ENCODE measurements at regions not wholly inside any gene's neighbourhood (a gene's known extent, or its start where the extent isn't known, plus 50 kb on each side); places are given as distances from the start of the nearest gene placed in this dataset.

DNA sequence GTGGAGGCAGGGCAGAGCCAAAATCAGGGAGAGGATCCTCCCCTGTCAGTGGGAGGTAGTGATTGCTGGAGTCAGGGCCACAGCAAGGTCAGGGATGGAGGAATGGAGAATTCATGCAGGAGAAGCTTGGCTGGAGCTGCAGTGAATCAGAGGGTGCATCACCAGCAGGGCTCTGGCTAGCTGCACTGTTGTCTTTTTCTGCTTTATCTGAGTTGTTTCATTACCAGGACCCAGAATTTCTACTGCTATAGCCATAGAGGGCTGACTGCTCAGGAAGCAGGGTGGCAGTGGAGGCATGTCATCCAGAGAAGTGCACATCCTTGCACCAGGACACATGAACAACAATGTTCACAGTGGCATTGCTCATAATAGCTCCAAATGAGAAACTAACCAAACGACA is 113.5 kb upstream of the GALNT15 start:
- DNase-seq = peak; percentile 86
- intact Hi-C loops (cut with DNase I) = no loop called here
- Histone ChIP-seq H3K4me1 (peaks cover 0 to 35% (median 29%) of the 10 kb centered on the region in 4 donors), H3K27ac (peak overlapping the region; percentile 70 to 84 (median 72)), H3K27me3 (no peaks in the 10 kb centered on the region), H3K9me3 (no peaks in the 10 kb centered on the region), H3K4me3 (no peak overlapping the region), H3K36me3 (no peaks in the 10 kb centered on the region)
- TF ChIP-seq, protein P1, sequence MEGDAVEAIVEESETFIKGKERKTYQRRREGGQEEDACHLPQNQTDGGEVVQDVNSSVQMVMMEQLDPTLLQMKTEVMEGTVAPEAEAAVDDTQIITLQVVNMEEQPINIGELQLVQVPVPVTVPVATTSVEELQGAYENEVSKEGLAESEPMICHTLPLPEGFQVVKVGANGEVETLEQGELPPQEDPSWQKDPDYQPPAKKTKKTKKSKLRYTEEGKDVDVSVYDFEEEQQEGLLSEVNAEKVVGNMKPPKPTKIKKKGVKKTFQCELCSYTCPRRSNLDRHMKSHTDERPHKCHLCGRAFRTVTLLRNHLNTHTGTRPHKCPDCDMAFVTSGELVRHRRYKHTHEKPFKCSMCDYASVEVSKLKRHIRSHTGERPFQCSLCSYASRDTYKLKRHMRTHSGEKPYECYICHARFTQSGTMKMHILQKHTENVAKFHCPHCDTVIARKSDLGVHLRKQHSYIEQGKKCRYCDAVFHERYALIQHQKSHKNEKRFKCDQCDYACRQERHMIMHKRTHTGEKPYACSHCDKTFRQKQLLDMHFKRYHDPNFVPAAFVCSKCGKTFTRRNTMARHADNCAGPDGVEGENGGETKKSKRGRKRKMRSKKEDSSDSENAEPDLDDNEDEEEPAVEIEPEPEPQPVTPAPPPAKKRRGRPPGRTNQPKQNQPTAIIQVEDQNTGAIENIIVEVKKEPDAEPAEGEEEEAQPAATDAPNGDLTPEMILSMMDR (IDR thresholded peaks at IDR 0.05) = no peak
- peak in 1 of 4 donors; percentile 11 for TF ChIP-seq POLR2AphosphoS5 (IDR thresholded peaks at IDR 0.05)
- no peak for TF ChIP-seq EP300 (IDR thresholded peaks at IDR 0.05)
- no peak for TF ChIP-seq POLR2A (IDR thresholded peaks at IDR 0.05)
- 53 to 69% methylated on average over 1 of the region's 1 CpG for WGBS, 2 donors

- Histone ChIP-seq H3K27ac (peak overlapping the region; percentile 70 to 84 (median 72)), H3K9me3 (no peaks in the 10 kb centered on the region), H3K4me1 (peaks cover 0 to 35% (median 29%) of the 10 kb centered on the region in 4 donors), H3K36me3 (no peaks in the 10 kb centered on the region), H3K27me3 (no peaks in the 10 kb centered on the region), H3K4me3 (no peak overlapping the region)
- 91% methylated on average over 2 of the region's 2 CpGs for WGBS, 2 donors
- intact Hi-C loops (cut with DNase I) = no loop called here
- TF ChIP-seq POLR2A (IDR thresholded peaks at IDR 0.05) = no peak
- TF ChIP-seq, protein P1 (IDR thresholded peaks at IDR 0.05) = no peak
- no peak for DNase-seq
Measured at GRCh38 chr3:16061491-16061890, 113.0 kb upstream of the GALNT15 start.

DNA sequence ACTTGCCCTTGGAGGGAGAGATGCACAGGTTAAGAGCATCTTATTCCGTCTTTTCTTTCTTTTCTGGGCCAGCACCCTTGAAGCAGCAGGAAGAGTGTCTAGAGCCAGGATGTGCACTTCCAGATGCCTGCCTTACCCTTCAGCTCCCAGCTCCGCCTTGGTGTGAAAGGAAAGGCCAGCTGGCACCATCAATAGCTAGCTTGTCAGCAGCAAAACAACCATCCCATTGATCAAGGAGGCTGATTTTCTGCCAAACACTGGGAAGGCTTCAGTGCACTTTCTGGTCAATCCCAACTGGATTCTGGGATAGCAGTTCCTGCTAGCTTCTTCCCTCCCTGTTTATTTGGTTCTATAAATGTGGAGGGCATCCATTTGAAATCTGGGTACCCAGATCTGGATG is 110.9 kb upstream of the GALNT15 start:
- intact Hi-C loops (cut with DNase I) = no loop called here
- H3K27me3 ChIP-seq = no peaks in the 10 kb centered on the region
- peak overlapping the region; percentile 57 to 77 (median 64) for H3K27ac ChIP-seq
- WGBS, 2 donors = 84 to 88% methylated on average over 2 of the region's 2 CpGs
- TF ChIP-seq POLR2A (IDR thresholded peaks at IDR 0.05) = no peak
- peak in 2 of 4 donors; percentile 10 to 17 for TF ChIP-seq POLR2AphosphoS5 (IDR thresholded peaks at IDR 0.05)
- H3K4me3 ChIP-seq = no peak overlapping the region
- H3K9me3 ChIP-seq = no peaks in the 10 kb centered on the region
- peak; percentile 76 for DNase-seq
- H3K36me3 ChIP-seq = no peaks in the 10 kb centered on the region
- H3K4me1 ChIP-seq = peaks cover 0 to 40% (median 33%) of the 10 kb centered on the region in 4 donors

DNA sequence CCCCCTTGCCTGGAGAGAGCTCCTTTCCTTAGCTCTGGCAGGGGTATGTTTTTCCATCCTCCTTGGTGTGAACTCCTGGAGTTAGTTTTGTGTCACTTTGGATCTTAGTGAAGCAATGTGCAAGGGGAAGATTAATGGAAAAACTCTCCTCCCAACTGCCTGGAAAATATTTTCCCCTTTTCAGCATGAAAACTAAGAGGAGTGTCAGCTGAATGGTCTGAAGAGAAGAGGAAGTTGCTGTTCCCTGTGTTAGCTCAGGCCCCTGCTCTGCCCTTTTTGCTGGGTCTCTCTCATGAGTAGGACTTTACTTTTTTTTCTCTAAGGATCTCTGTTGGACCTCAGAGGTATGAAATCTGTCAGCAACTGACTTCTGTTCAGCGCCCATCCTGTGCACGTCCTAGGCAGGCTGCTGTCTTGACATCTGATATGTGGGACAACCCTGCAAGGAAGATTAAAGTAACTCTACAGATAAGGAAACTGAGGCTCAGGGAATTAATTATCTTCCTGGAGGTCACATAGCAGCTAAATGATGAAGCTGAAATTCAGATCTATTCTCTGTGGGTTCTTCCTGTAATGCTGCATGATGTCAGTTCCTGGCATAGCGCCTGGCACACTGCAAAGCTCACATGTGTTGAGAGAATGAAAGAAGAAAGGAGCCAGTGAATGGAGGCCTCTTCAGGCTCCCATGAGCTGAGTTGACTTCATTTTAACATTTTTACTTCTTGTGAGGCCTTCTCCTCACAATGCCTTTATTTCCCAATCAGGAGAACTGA is 109.7 kb upstream of the GALNT15 start:
- intact Hi-C loops (cut with DNase I) = no loop called here

DNA sequence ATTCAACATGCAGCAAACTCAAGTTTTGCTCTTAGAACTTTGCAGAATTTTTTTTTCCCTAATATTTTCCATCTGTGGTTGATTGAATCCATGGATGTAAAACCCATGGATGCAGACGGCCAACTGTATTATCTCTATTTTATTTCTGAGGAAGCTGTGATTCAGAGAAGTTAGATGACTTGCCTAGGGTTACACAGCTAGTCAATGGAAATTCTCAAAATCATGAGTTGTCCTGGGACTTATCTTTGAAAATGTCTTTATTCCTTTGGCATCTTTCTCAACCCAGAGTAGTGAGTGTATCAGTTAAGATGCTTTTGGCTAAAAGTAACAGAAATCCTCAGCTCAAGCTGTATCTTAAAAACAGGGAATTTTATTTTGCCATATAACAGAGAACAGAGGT is 107.9 kb upstream of the GALNT15 start:
- DNase-seq = no peak
- Histone ChIP-seq H3K36me3 (no peaks in the 10 kb centered on the region), H3K27me3 (no peaks in the 10 kb centered on the region), H3K9me3 (no peaks in the 10 kb centered on the region), H3K27ac (no peak overlapping the region), H3K4me3 (no peak overlapping the region), H3K4me1 (peaks cover 0 to 26% (median 22%) of the 10 kb centered on the region in 4 donors)
- intact Hi-C loops (cut with DNase I) = no loop called here
- 91 to 94% methylated on average over 1 of the region's 1 CpG for WGBS, 2 donors
- no peak for TF ChIP-seq POLR2AphosphoS5 (IDR thresholded peaks at IDR 0.05)
- TF ChIP-seq, protein P1 (IDR thresholded peaks at IDR 0.05) = no peak
- no peak for TF ChIP-seq POLR2A (IDR thresholded peaks at IDR 0.05)
- TF ChIP-seq EP300 (IDR thresholded peaks at IDR 0.05) = no peak

More for the DNA sequence above, 109.7 kb upstream of the GALNT15 start:
- Histone ChIP-seq H3K36me3 (no peaks in the 10 kb centered on the region), H3K9me3 (no peaks in the 10 kb centered on the region), H3K4me1 (peaks cover 0 to 42% (median 36%) of the 10 kb centered on the region in 4 donors), H3K27me3 (no peaks in the 10 kb centered on the region), H3K4me3 (no peak overlapping the region), H3K27ac (peak overlapping the region; percentile 57 to 77 (median 64))
- no peak for TF ChIP-seq EP300 (IDR thresholded peaks at IDR 0.05)
- peak in 3 of 4 donors; percentile 7 to 23 (median 16) for TF ChIP-seq POLR2AphosphoS5 (IDR thresholded peaks at IDR 0.05)
- DNase-seq = peak; percentile 92
- 79 to 87% methylated on average over 3 of the region's 3 CpGs for WGBS, 2 donors
